Mesenchymal stem cell (in vitro differentiated cells and primary cell): ENCODE measurements at regions not wholly inside any gene's neighbourhood (a gene's known extent, or its start where the extent isn't known, plus 50 kb on each side); places are given as distances from the start of the nearest gene placed in this dataset.

Source experiments
- DNase-seq: peaks from one replicate; pipeline ENCODE4 v3.0.0-alpha.2; 2013
- H2AFZ ChIP-seq: one replicate; pipeline ENCODE4 v1.6.1; 2013; ENCODE audit warnings: low read depth, mild to moderate bottlenecking, control low read depth, inconsistent platforms, low read length, moderate library complexity
- H2AK5ac ChIP-seq: 2 replicates; pipeline ENCODE4 v1.6.1; 2013; ENCODE audit warnings: low read length, moderate library complexity, mild to moderate bottlenecking, inconsistent platforms; ENCODE audit not compliant: severe bottlenecking
- H2BK120ac ChIP-seq: one replicate; pipeline ENCODE4 v1.6.1; 2013; ENCODE audit warnings: low read depth, mild to moderate bottlenecking, inconsistent platforms, low read length, moderate library complexity
- H2BK12ac ChIP-seq, 2 experiments: one replicate each; pipeline ENCODE4 v1.6.1; 2013; ENCODE audit warnings: inconsistent platforms in 2 of 2, low read length in 2 of 2, mild to moderate bottlenecking in 2 of 2, moderate library complexity in 2 of 2, control low read depth in 1 of 2
- H2BK15ac ChIP-seq: one replicate; pipeline ENCODE4 v1.6.1; 2013; ENCODE audit warnings: mild to moderate bottlenecking, low read depth, inconsistent platforms; ENCODE audit not compliant: poor library complexity, severe bottlenecking
- H2BK5ac ChIP-seq: 2 replicates; pipeline ENCODE4 v1.6.1; 2013; ENCODE audit warnings: low read depth, mild to moderate bottlenecking, low read length, control low read depth, inconsistent platforms; ENCODE audit not compliant: poor library complexity, severe bottlenecking
- H3K14ac ChIP-seq, 2 experiments: one replicate each; pipeline ENCODE4 v1.6.1; 2013; ENCODE audit warnings: inconsistent platforms in 2 of 2, low read length in 2 of 2, control low read depth in 1 of 2, mild to moderate bottlenecking in 1 of 2, moderate library complexity in 1 of 2
- H3K18ac ChIP-seq, 2 experiments: one replicate each; pipeline ENCODE4 v1.6.1; 2013; ENCODE audit warnings: inconsistent platforms in 2 of 2, low read length in 2 of 2, control low read depth in 1 of 2, low read depth in 1 of 2, mild to moderate bottlenecking in 1 of 2
- H3K23ac ChIP-seq, 2 experiments: one replicate each; pipeline ENCODE4 v1.6.1; 2013; ENCODE audit warnings: inconsistent platforms in 2 of 2, low read length in 2 of 2, mild to moderate bottlenecking in 2 of 2, moderate library complexity in 2 of 2, control low read depth in 1 of 2
- H3K27ac ChIP-seq: 2 replicates; pipeline ENCODE4 v1.5.1; 2013; ENCODE audit warnings: mild to moderate bottlenecking, moderate library complexity, low read length, control low read depth, inconsistent platforms; ENCODE audit not compliant: poor library complexity, severe bottlenecking
- H3K27me3 ChIP-seq, 2 experiments: 2 replicates each; pipeline versions ENCODE4 v1.6.1 to v1.7.0; 2013; ENCODE audit warnings: low read length in 2 of 2, mild to moderate bottlenecking in 2 of 2, moderate library complexity in 2 of 2, control low read depth in 1 of 2, inconsistent platforms in 1 of 2; ENCODE audit not compliant: control insufficient read depth in 1 of 2, insufficient read depth in 1 of 2
- H3K36me3 ChIP-seq, 2 experiments: 2 replicates each; pipeline versions ENCODE4 v1.6.1 to v1.7.0; 2013; ENCODE audit warnings: low read length in 2 of 2, control low read depth in 1 of 2, inconsistent platforms in 1 of 2, low read depth in 1 of 2, mild to moderate bottlenecking in 1 of 2; ENCODE audit not compliant: insufficient read depth in 2 of 2, control insufficient read depth in 1 of 2
- H3K4ac ChIP-seq, 2 experiments: one replicate each; pipeline ENCODE4 v1.6.1; 2013; ENCODE audit warnings: inconsistent platforms in 2 of 2, low read length in 2 of 2, mild to moderate bottlenecking in 2 of 2, moderate library complexity in 2 of 2, control low read depth in 1 of 2, low read depth in 1 of 2
- H3K4me1 ChIP-seq: 2 replicates; pipeline ENCODE4 v1.6.1; 2013; ENCODE audit warnings: low read depth, low read length, control low read depth; ENCODE audit not compliant: control insufficient read depth, insufficient read depth
- H3K4me2 ChIP-seq: 2 replicates; pipeline ENCODE4 v1.6.1; 2013; ENCODE audit warnings: low read length, mild to moderate bottlenecking, inconsistent platforms; ENCODE audit not compliant: poor library complexity, severe bottlenecking
- H3K4me3 ChIP-seq, 2 experiments: 2 replicates each; pipeline versions ENCODE4 v1.5.1 to v1.7.0; 2013; ENCODE audit warnings: low read length in 2 of 2, mild to moderate bottlenecking in 2 of 2, control low read depth in 1 of 2, low read depth in 1 of 2; ENCODE audit not compliant: insufficient read depth in 1 of 2
- H3K79me1 ChIP-seq: replicated peaks from 2 replicates; pipeline ENCODE4 v1.6.1; 2013; ENCODE audit warnings: mild to moderate bottlenecking, control low read depth, low read length, inconsistent platforms; ENCODE audit not compliant: poor library complexity, severe bottlenecking
- H3K9ac ChIP-seq: 2 replicates; pipeline ENCODE4 v1.7.0; 2013; ENCODE audit warnings: mild to moderate bottlenecking, low read length, moderate library complexity
- H3K9me3 ChIP-seq: 2 replicates; pipeline ENCODE4 v1.7.0; 2013; ENCODE audit warnings: mild to moderate bottlenecking, low read length; ENCODE audit not compliant: control insufficient read depth
- H4K8ac ChIP-seq: one replicate; pipeline ENCODE4 v1.6.1; 2013; ENCODE audit warnings: inconsistent platforms, mild to moderate bottlenecking, low read length, moderate library complexity
- H4K91ac ChIP-seq: one replicate; pipeline ENCODE4 v1.6.1; 2013; ENCODE audit warnings: mild to moderate bottlenecking, low read length, inconsistent platforms
- WGBS: methylation state at CpG from one replicate; pipeline ENCODE4 v1.1.7; 2013; ENCODE audit warnings: mixed read lengths; 5-methylcytosine and 5-hydroxymethylcytosine counted together

DNA sequence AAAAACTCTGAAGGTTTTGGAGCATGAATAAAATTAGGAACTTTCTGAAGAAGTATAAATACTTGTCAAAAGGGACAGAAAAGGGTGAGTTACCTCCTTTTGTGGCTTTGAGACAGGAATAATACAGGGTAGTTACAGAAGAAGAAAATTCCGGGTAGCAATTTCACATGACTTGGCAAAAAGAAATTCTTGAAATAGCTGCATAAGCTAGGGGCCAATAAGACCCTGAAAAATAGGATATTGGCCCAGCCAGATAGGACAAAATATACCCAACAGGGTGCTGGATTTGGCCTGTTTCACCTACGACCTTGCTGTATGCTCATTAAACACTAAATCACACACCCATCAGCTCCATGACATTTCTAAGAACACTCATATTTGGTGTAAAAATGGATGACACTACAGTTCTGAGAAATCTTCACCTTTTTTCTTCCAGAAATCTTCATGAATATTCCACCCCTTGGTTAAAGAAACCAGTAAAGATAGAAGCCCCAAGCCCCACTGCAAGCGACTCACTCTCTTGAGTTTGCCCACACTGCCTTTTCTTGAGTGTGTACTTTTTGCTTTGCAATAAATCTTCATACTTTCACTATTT, 362.7 kb downstream of the SEMA3D start:
- no peaks in the 10 kb centered on the region for H3K27me3 ChIP-seq
- H3K4ac ChIP-seq: no peak overlapping the region
- no peak overlapping the region for H3K27ac ChIP-seq
- no peak overlapping the region for H2AK5ac ChIP-seq
- no peak overlapping the region for H2BK12ac ChIP-seq
- H2AFZ ChIP-seq: no peak overlapping the region
- H2BK5ac ChIP-seq: no peak overlapping the region
- H4K8ac ChIP-seq: no peak overlapping the region
- H3K23ac ChIP-seq: no peak overlapping the region
- H3K79me1 ChIP-seq: no peaks in the 10 kb centered on the region
- H3K14ac ChIP-seq: no peak overlapping the region
- H4K91ac ChIP-seq: no peak overlapping the region
- H2BK120ac ChIP-seq: no peak overlapping the region
- H2BK15ac ChIP-seq: no peak overlapping the region
- no peaks in the 10 kb centered on the region for H3K36me3 ChIP-seq
- no peaks in the 10 kb centered on the region for H3K9me3 ChIP-seq
- 96% methylated on average over 3 of the region's 3 CpGs for WGBS
- H3K4me2 ChIP-seq: no peak overlapping the region
- no peaks in the 10 kb centered on the region for H3K4me1 ChIP-seq
- no peak overlapping the region for H3K18ac ChIP-seq
- no peak overlapping the region for H3K4me3 ChIP-seq
- no peak for DNase-seq
- no peak overlapping the region for H3K9ac ChIP-seq

DNA sequence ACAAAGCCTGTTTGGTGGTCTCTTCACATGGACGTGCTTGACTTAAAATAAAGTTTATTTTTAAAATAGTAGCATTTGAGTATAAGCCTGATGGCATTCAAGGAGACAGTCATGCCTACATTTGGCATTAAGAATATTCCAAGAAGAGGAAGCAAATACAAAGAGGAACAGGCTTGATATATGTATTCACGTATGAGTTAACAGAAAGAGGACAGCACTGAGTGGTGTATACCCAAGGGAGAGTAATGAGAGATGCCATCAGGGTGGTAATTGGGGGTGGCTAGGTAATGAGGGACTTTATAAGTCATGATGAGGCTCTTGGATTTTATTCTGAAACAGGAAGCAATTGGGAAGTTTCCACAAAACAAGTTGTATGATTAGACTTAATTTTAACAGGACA, 363.3 kb downstream of the SEMA3D start:
- Histone ChIP-seq H3K4me2 (no peak overlapping the region), H3K27ac (no peak overlapping the region), H2BK120ac (no peak overlapping the region), H4K91ac (no peak overlapping the region), H3K36me3 (no peaks in the 10 kb centered on the region), H3K27me3 (no peaks in the 10 kb centered on the region), H3K23ac (no peak overlapping the region), H3K14ac (no peak overlapping the region), H2AK5ac (no peak overlapping the region), H2BK15ac (no peak overlapping the region), H3K4me1 (no peaks in the 10 kb centered on the region), H3K9ac (no peak overlapping the region), H2BK5ac (no peak overlapping the region), H3K79me1 (no peaks in the 10 kb centered on the region), H4K8ac (no peak overlapping the region), H3K4ac (no peak overlapping the region), H3K4me3 (no peak overlapping the region), H3K18ac (no peak overlapping the region), H2AFZ (no peak overlapping the region), H3K9me3 (no peaks in the 10 kb centered on the region), H2BK12ac (no peak overlapping the region)
- 84% methylated on average over 2 of the region's 2 CpGs for WGBS
- DNase-seq: no peak

GRCh38 chr7:84822941-84823510, 363.8 kb downstream of the SEMA3D start:
- Histone ChIP-seq H2BK120ac (no peak overlapping the region), H3K27ac (no peak overlapping the region), H3K18ac (no peak overlapping the region), H3K27me3 (no peaks in the 10 kb centered on the region), H2AK5ac (no peak overlapping the region), H3K4me3 (no peak overlapping the region), H3K4me2 (no peak overlapping the region), H3K14ac (no peak overlapping the region), H3K4me1 (no peaks in the 10 kb centered on the region), H2BK12ac (no peak overlapping the region), H2BK5ac (no peak overlapping the region), H2BK15ac (no peak overlapping the region), H3K9ac (no peak overlapping the region), H2AFZ (no peak overlapping the region), H4K91ac (no peak overlapping the region), H3K23ac (no peak overlapping the region), H4K8ac (no peak overlapping the region), H3K36me3 (no peaks in the 10 kb centered on the region), H3K79me1 (no peaks in the 10 kb centered on the region), H3K4ac (no peak overlapping the region), H3K9me3 (no peaks in the 10 kb centered on the region)
- 99% methylated on average over 6 of the region's 6 CpGs for WGBS
- no peak for DNase-seq

GRCh38 chr7:84821671-84822534, 365.0 kb downstream of the SEMA3D start:
- no peak overlapping the region for H3K27ac ChIP-seq
- H3K9ac ChIP-seq: no peak overlapping the region
- no peak overlapping the region for H3K4me3 ChIP-seq
- H3K18ac ChIP-seq: no peak overlapping the region
- no peak overlapping the region for H2BK120ac ChIP-seq
- no peaks in the 10 kb centered on the region for H3K36me3 ChIP-seq
- no peak overlapping the region for H2AK5ac ChIP-seq
- no peak for DNase-seq
- no peak overlapping the region for H3K4me2 ChIP-seq
- no peak overlapping the region for H2AFZ ChIP-seq
- H3K4ac ChIP-seq: no peak overlapping the region
- no peak overlapping the region for H4K91ac ChIP-seq
- 98% methylated on average over 3 of the region's 3 CpGs for WGBS
- H2BK12ac ChIP-seq: no peak overlapping the region
- H2BK5ac ChIP-seq: no peak overlapping the region
- H2BK15ac ChIP-seq: no peak overlapping the region
- H3K9me3 ChIP-seq: no peaks in the 10 kb centered on the region
- no peak overlapping the region for H4K8ac ChIP-seq
- no peaks in the 10 kb centered on the region for H3K27me3 ChIP-seq
- no peaks in the 10 kb centered on the region for H3K79me1 ChIP-seq
- no peaks in the 10 kb centered on the region for H3K4me1 ChIP-seq
- no peak overlapping the region for H3K14ac ChIP-seq
- H3K23ac ChIP-seq: no peak overlapping the region
